ENCODE measurements at regions not wholly inside any gene's neighbourhood (a gene's known extent, or its start where the extent isn't known, plus 50 kb on each side); places are given as distances from the start of the nearest gene placed in this dataset.

- TF ChIP-seq CTCF (IDR thresholded peaks at IDR 0.05) (no peak), POLR2A (IDR thresholded peaks at IDR 0.05) (no peak)
Measured at GRCh38 chr5:50576265-50576664, 90.2 kb upstream of the PARP8 start.

Measured in heart left ventricle (tissue), 13 donors.